Retinal pigment epithelial cell (primary cell): ENCODE measurements at regions not wholly inside any gene's neighbourhood (a gene's known extent, or its start where the extent isn't known, plus 50 kb on each side); places are given as distances from the start of the nearest gene placed in this dataset.
"Not testable (repeated sequence)": the region's sequence is repeated elsewhere in the genome, so short reads cannot be mapped to it uniquely, and the experiment has no call there.

ENCODE experiments used
- DNase-seq: peaks from one replicate; pipeline ENCODE4 v3.0.0-alpha.2; 2010; ENCODE audit warnings: low read depth
- H3K4me3 ChIP-seq: 2 replicates; pipeline ENCODE4 v1.5.1; 2011; ENCODE audit warnings: mild to moderate bottlenecking, low read length, control low read depth, moderate library complexity
- TF ChIP-seq, protein P1 (sequence below): conservative IDR thresholded peaks from 2 replicates; pipeline ENCODE4 v1.5.1; 2011; ENCODE audit warnings: low read depth, low read length, control low read depth, inconsistent platforms

DNA sequence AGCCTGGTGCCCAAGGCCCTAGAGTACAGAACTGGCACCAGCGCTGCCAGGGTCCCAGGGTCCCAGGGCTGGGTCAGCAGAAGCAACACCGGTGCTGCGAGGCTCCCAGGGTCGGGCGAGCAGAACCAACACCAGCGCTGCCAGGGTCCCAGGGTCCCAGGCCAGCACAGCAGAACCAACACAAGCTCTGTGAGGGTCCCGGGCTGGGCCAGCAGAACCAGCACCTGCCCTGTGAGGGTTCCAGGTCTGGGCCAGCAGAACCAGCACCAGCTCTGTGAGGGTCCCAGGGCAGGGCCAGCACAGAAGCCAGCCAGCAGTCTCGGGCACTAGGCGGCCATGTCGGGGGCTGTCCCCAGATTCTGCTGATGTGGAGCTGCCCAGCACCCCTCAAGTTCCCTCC is 93.1 kb downstream of the GALR1 start:
- TF ChIP-seq, protein P1, sequence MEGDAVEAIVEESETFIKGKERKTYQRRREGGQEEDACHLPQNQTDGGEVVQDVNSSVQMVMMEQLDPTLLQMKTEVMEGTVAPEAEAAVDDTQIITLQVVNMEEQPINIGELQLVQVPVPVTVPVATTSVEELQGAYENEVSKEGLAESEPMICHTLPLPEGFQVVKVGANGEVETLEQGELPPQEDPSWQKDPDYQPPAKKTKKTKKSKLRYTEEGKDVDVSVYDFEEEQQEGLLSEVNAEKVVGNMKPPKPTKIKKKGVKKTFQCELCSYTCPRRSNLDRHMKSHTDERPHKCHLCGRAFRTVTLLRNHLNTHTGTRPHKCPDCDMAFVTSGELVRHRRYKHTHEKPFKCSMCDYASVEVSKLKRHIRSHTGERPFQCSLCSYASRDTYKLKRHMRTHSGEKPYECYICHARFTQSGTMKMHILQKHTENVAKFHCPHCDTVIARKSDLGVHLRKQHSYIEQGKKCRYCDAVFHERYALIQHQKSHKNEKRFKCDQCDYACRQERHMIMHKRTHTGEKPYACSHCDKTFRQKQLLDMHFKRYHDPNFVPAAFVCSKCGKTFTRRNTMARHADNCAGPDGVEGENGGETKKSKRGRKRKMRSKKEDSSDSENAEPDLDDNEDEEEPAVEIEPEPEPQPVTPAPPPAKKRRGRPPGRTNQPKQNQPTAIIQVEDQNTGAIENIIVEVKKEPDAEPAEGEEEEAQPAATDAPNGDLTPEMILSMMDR = no peak
- no peak for DNase-seq
- no peak overlapping the region for H3K4me3 ChIP-seq

DNA sequence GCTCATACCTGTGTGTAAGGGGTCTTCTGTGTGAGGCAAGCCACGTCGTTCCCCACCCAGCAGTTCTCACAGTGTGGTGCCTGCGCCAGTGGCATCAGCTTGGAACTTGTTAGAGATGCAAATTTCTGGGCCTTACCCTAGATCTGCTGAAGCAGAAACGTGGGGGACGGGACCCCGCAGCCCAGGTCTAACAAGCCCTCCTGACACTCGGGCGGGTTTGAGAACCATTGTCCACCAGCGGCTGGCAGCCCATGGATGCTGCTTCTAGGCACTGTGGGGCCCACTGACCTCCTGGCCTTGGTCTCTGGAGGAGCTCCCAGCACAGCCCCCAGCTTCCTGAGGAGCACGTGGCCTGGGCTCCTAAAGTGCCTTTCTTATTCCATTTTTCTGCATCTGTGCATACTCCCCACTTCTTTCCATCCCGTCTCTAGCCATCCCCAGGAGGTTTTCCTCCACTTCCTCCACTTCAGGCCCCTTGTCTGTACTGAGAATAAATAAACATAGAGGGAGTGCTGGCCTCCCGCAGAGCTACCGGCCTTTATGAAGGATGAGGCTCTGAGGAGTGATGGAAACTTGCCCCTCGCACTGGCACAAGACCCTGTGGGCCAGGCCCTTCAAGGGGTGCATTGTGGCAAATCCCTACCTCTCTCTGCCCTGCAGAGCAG is 94.3 kb downstream of the GALR1 start:
- H3K4me3 ChIP-seq = no peak overlapping the region
- no peak for DNase-seq
- TF ChIP-seq, protein P1 = no peak

- H3K4me3 ChIP-seq = no peak overlapping the region
- TF ChIP-seq, protein P1 = no peak
- no peak for DNase-seq
Measured at GRCh38 chr18:77344786-77345500, 95.3 kb downstream of the GALR1 start.

GRCh38 chr18:77346208-77346810 is 96.7 kb downstream of the GALR1 start:
- no peak for DNase-seq
- TF ChIP-seq, protein P1 = no peak
- H3K4me3 ChIP-seq = no peak overlapping the region

- not testable (repeated sequence) for H3K4me3 ChIP-seq, DNase-seq
Measured at GRCh38 chr18:77353349-77353748, 103.7 kb downstream of the GALR1 start.

DNA sequence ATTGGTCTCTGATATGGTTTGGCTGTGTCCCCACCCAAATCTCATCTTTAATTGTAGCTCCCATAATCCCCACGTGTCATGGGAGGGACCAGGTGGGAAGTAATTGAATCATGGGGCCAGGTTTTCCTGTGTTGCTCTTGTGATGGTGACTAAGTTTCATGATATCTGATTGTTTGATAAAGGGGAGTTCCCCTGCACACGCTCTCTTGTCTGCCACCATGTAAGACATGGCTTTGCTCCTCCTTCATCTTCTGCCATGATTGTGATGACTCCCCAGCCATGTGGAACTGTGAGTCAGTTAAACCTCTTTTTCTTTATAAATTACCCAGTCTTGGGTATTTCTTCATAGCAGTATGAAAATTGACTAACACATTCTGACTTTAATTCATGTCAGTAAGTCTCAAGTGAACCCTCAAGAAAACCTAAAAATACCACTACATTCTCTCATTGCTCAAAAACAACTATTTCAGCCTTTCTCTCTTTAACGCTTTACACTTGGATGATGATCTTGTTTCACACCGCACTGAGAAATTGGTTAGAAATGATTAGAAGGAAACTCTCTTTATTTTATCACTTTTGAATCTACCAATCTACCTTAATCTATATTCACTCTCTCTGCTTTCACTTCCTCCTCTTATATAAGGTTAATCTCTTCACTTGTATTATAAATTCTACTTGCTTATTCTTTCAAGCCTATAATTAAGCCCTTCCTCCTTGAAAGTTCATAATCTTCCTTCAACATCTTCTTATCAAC is 110.1 kb downstream of the GALR1 start:
- H3K4me3 ChIP-seq = no peak overlapping the region
- TF ChIP-seq, protein P1 = no peak
- no peak for DNase-seq

DNA sequence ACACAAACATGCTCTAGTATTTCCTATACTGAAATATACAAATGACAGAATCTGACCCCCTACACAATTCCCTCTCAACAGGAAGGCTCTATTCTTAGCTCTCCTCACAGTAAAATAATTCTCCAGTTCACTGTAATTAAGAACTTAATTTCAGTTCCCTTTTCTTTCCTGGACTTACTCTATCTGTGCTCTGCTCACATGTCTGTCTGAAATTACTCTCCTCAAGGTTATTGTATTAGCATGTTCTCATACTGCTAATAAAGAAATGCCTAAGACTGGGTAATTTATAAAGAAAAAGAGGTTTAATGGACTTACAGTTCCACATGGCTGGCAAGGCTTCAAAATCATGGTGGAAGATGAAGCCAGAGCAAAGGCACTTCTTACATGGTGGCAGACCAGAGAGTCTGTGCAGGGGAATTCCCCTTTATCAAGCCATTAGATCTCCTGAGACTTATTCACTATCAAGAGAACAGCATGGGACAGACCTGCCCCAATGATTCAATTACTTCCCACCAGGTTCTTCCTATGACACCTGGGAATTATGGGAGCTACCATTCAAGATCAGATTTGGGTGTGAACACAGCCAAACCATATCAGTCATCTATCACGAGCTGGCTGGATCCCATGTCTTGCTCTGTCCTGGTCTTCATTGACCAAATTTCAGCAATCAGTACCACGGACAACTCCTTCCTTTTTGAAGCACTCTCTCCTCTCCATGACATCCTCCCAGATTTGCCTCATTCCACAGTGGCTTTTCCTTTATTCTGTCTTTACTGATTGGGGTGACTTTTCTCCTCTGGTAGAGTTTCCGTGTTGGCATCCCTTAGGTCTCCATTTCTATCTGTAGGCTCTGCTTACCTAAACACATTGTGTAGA is 110.9 kb downstream of the GALR1 start:
- TF ChIP-seq, protein P1 = no peak
- no peak overlapping the region for H3K4me3 ChIP-seq
- no peak for DNase-seq
